ENCODE measurements at regions not wholly inside any gene's neighbourhood (a gene's known extent, or its start where the extent isn't known, plus 50 kb on each side); places are given as distances from the start of the nearest gene placed in this dataset.

- no peak for DNase-seq
Observed at GRCh38 chr7:32126843-32127242, 56.6 kb upstream of the PDE1C start.
